ENCODE measurements at regions not wholly inside any gene's neighbourhood (a gene's known extent, or its start where the extent isn't known, plus 50 kb on each side); places are given as distances from the start of the nearest gene placed in this dataset.
A peak's percentile ranks its signal among the peaks of the same experiment; 100 is the strongest.
"Not testable (repeated sequence)": the region's sequence is repeated elsewhere in the genome, so short reads cannot be mapped to it uniquely, and the experiment has no call there.

- DNase-seq (ENCODE audit: low read depth), result no peak
These were observed 161.1 kb downstream of the PHF8 start for GRCh38 chrX:53883196-53883595.

GRCh38 chrX:53882331-53882730 lies 161.9 kb downstream of the PHF8 start:
- DNase-seq (ENCODE audit: low read depth), result peak; percentile 88

DNA sequence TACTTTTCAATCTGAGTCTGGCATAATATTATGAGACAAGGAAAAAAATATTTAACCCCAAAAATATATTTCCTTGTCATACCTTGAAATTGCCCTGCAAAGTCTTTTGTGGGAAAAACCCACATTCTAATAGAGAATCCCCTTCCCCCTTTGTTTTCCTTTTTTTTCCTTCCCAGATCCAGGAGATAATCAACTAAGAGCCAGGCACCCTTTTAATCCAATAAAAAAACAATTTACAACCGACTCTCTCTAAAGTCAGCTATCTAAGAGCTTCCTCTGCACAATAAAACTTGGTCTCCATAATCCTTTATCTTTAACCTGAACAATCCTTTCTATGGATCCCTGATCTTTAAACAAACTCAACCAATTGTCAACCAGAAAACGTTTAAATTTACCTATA lies 163.5 kb downstream of the PHF8 start:
- not testable (repeated sequence) for DNase-seq (ENCODE audit: low read depth)

GRCh38 chrX:53859890-53860289 lies 173.4 kb upstream of the HUWE1 start:
- no peak for DNase-seq (ENCODE audit: low read depth)

DNA sequence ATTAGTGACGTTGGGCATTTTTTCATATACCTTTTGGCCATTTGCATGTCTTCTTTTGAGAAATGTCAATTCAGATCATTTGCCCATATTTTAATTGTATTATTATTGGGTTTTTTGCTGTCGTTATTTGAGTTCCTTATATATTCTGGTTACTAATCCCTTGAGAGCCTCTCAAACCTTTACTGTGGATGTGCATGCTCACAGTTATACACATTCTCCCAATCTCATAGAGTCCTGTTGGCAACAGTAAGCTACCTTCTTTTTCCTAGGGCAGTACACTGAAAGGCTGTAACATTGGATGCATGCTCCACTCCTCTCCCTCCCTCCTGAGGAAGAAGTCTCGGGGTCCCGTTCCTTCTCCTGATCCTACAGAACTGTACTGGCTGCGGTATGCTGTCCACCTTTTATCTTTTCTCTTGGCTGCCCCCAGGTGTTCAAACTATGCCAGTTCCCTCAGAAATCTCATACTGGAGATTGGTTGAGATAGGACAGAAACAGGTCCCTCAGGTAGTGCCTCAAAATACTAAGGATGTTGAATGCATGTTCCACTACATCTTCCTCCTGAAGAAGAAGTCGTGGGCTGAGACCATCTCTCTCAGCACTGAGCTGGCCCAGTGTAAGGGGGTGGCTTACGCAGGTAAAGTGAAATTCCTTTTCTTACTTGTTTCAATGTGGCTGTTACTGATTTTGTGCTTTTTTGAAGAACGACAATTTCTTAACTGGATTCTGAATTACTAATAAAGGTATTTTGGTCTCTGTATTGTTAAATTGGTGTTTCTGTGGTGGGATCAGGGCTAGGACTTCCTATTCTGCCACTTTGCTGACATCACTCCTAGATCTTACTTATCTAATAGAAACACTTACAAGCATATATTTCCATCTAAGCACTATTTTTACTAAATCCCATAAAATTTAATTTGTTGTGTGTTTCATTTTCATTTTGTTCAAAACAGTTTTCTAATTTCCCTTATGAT lies 145.4 kb upstream of the HUWE1 start:
- peak; percentile 21 for DNase-seq (ENCODE audit: low read depth)

DNA sequence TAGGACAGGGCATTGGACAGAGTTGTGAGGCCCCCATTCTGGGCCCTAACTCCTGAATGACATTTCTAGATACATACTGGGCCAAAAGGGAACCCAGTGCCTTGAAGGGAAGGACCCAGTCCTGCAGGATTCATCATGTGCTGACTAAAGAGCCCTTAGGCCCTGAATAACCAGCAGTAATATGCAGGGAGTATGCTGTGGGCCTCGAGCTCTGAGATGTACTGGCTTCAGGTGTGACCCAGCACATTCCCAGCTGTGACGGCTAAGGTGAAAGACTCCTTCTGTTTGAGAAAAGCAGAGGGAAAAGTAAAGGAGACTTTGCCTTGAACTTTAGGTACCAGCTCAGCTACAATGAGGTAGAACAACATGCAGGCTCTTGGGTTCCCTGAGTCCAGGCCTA lies 138.2 kb upstream of the HUWE1 start:
- DNase-seq (ENCODE audit: low read depth), result no peak

DNA sequence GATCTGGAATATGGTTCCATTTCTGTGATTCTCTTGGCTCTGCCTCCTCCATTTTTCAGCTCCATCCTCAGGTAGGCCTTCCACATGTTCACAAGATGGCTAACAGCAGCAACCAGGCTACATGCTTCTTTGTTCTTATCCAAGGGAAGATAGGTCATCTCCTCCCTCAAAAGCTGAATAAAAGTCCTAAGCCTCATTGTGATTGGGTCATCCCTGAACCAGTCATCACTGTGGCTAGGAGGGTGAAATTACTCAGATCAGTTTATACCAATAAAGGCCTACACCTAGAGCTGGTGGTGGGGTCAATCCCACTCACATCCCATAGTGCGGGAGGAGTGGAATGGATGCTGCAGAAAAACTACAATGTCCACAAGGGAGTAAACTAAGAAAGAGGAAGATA lies 131.6 kb upstream of the HUWE1 start:
- DNase-seq (ENCODE audit: low read depth), result not testable (repeated sequence)

DNA sequence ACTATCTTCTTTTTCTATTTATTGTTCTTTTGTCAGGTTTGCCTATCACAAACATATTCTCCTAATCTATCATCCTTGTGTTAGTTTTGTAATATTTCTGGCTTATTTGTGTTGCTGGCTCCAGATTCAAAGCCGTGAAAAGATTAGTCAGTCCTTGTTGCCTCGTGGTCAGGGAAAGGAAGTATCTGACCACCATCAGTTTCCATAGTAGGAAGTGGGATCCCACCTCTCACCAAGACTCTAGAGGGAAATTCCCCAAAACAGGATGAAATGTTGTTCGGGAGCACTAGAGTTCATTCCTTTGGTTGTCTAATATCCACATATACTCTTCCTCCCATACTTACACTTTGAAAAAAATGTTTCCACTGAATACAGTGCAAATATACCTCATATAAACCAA lies 131.0 kb upstream of the HUWE1 start:
- DNase-seq (ENCODE audit: low read depth), result peak; percentile 3

DNA sequence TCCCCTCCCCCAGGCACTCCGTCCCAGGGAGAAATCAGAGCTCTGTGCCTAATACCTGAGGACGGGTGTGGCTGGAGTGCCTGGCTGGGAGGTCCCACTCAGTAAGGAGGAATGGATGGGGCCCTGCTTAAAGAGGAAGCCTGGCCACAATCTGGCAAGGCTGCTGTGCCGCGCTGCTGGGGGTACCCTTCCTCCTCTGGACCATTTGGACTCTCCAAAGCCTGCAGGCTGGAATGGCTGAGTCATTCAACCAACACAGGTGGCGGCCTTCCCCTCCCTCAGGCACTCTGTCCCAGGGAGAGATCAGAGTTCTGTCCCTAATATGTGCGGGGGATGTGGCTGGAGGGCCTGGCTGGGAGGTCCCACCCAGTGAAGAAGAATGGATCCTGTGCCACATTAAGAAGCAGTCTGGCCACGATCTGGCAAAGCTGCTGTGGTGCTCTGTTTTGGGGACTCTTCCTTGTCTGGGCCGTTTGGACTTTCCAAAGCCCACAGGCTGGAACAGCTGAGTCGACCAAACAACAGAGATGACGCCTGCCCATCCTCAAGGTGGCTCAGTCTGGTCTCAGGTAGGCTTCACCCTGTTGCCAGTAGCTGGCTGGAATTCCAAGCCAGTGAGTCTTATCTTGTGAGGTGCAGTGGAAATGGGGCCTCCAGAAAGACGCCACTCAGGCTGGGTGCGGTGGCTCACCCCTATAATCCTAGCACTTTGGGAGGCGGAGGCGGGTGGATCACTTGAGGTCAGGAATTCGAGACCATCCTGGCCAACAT lies 127.3 kb upstream of the HUWE1 start:
- peak; percentile 70 for DNase-seq (ENCODE audit: low read depth)

DNA sequence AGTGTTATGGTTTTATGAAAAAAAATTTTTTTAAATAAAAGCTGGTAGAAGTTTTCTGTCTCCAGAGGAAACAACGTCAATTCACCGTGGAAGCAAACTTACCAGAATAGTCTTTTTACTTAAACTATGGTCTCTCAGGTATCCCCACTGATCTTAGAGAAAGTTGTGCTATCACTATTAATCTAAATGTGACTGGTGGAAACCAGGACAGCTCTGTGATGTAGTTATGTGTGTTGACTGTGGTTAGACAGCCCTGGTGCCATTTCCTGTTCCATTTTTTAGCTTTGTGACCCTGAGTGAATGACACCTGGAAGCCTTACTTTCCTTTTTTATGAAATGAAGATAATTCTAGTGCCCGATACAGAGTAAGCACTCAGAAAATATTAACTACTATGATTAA lies 111.8 kb upstream of the HUWE1 start:
- DNase-seq (ENCODE audit: low read depth), result no peak

GRCh38 chrX:53795576-53795975 lies 109.1 kb upstream of the HUWE1 start:
- no peak for DNase-seq (ENCODE audit: low read depth)

- DNase-seq (ENCODE audit: low read depth), result no peak
These were observed 107.7 kb upstream of the HUWE1 start for GRCh38 chrX:53794181-53794580.

GRCh38 chrX:53768865-53769264 lies 82.3 kb upstream of the HUWE1 start:
- DNase-seq (ENCODE audit: low read depth), result no peak

GRCh38 chrX:53768451-53768850 lies 81.9 kb upstream of the HUWE1 start:
- no peak for DNase-seq (ENCODE audit: low read depth)

GRCh38 chrX:53767544-53767943 lies 81.0 kb upstream of the HUWE1 start:
- no peak for DNase-seq (ENCODE audit: low read depth)

GRCh38 chrX:53757181-53757580 lies 70.7 kb upstream of the HUWE1 start:
- not testable (repeated sequence) for DNase-seq (ENCODE audit: low read depth)

- DNase-seq (ENCODE audit: low read depth), result no peak
These were observed 60.2 kb upstream of the HUWE1 start for GRCh38 chrX:53746718-53747117.

GRCh38 chrX:53743244-53743643 lies 56.7 kb upstream of the HUWE1 start:
- DNase-seq (ENCODE audit: low read depth), result no peak

DNA sequence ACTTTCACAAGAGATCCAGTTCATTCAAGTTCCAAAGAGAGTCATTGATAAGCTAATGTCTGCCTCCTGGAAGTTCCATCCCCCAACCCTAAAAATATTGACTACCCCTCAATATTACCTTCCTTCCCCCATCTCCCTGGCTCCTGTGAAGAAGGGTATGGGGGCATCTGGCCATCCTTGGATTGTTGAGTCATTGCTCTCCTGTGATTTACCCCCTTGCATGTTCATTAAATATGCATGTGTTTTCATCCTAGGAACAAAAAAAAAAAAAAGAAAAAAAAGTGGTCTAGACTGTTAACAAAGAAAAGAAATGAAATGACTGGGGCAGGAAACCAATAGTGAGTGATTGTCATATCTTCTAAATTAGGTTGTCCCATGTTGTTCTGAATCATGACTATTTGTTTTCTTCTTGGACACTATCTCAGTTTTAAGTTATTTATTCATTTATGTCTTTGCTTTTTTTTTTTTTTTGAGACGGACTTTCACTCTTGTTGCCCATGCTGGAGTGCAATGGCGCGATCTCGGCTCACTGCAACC lies 51.9 kb upstream of the HUWE1 start:
- no peak for DNase-seq (ENCODE audit: low read depth)

Data from Daoy (cell line).